Mesendoderm (in vitro differentiated cells): ENCODE measurements at regions not wholly inside any gene's neighbourhood (a gene's known extent, or its start where the extent isn't known, plus 50 kb on each side); places are given as distances from the start of the nearest gene placed in this dataset.
"Not testable (repeated sequence)": the region's sequence is repeated elsewhere in the genome, so short reads cannot be mapped to it uniquely, and the experiment has no call there.

ENCODE experiments used
- DNase-seq: peaks from one replicate; pipeline ENCODE4 v3.0.0; 2013
- H2AK5ac ChIP-seq: 2 replicates; pipeline ENCODE4 v1.6.1; 2013; ENCODE audit warnings: low read length, inconsistent platforms
- H2BK120ac ChIP-seq: 2 replicates; pipeline ENCODE4 v1.6.1; 2013; ENCODE audit warnings: low read depth, mild to moderate bottlenecking, low read length, moderate library complexity, mixed read lengths
- H2BK15ac ChIP-seq: replicated peaks from 2 replicates; pipeline ENCODE4 v1.6.1; 2013; ENCODE audit warnings: low read depth, mild to moderate bottlenecking, moderate library complexity
- H2BK5ac ChIP-seq: 2 replicates; pipeline ENCODE4 v1.6.1; 2013; ENCODE audit warnings: low read length, inconsistent platforms
- H3K18ac ChIP-seq: 2 replicates; pipeline ENCODE4 v1.6.1; 2013; ENCODE audit warnings: mild to moderate bottlenecking, low read length, mixed read lengths
- H3K23ac ChIP-seq: one replicate; pipeline ENCODE4 v1.6.1; 2013; ENCODE audit warnings: low read length
- H3K27ac ChIP-seq: 2 replicates; pipeline ENCODE4 v1.5.1; 2013; ENCODE audit warnings: low read depth, mild to moderate bottlenecking, inconsistent platforms, low read length, moderate library complexity
- H3K27me3 ChIP-seq: 2 replicates; pipeline ENCODE4 v1.6.1; 2013; ENCODE audit warnings: low read length, control low read depth, mild to moderate bottlenecking, inconsistent platforms; ENCODE audit not compliant: insufficient read depth, poor library complexity
- H3K36me3 ChIP-seq: 2 replicates; pipeline ENCODE4 v1.6.1; 2013; ENCODE audit warnings: low read length, inconsistent platforms; ENCODE audit not compliant: control insufficient read depth, insufficient read depth
- H3K4ac ChIP-seq: one replicate; pipeline ENCODE4 v1.6.1; 2013; ENCODE audit warnings: low read depth, mild to moderate bottlenecking, low read length, moderate library complexity
- H3K4me1 ChIP-seq: 2 replicates; pipeline ENCODE4 v1.6.1; 2013; ENCODE audit warnings: low read depth, low read length, inconsistent platforms; ENCODE audit not compliant: control insufficient read depth
- H3K4me2 ChIP-seq: 2 replicates; pipeline ENCODE4 v1.6.1; 2013; ENCODE audit warnings: low read length
- H3K4me3 ChIP-seq: 2 replicates; pipeline ENCODE4 v1.5.1; 2013; ENCODE audit warnings: mild to moderate bottlenecking, low read length
- H3K56ac ChIP-seq: one replicate; pipeline ENCODE4 v1.6.1; 2013; ENCODE audit warnings: low read length
- H3K79me1 ChIP-seq: 2 replicates; pipeline ENCODE4 v1.6.1; 2013; ENCODE audit warnings: low read length, inconsistent platforms
- H3K79me2 ChIP-seq: 2 replicates; pipeline ENCODE4 v1.6.1; 2013; ENCODE audit warnings: mild to moderate bottlenecking, low read length; ENCODE audit not compliant: control insufficient read depth, insufficient read depth
- H3K9ac ChIP-seq: 2 replicates; pipeline ENCODE4 v1.6.1; 2013; ENCODE audit warnings: low read length, inconsistent platforms
- H4K5ac ChIP-seq: one replicate; pipeline ENCODE4 v1.6.1; 2013; ENCODE audit warnings: low read length
- H4K8ac ChIP-seq: one replicate; pipeline ENCODE4 v1.6.1; 2013; ENCODE audit warnings: low read depth, mild to moderate bottlenecking, control low read depth, low read length, moderate library complexity
- WGBS: extraction: QIAGEN DNeasy Blood & Tissue Kit; methylation state at CpG from one replicate; pipeline ENCODE4 v1.1.7; 2013; ENCODE audit warnings: low lambda C conversion rate, missing lambda C conversion rate; ENCODE audit not compliant: insufficient coverage; ENCODE audit errors: extremely low coverage; 5-methylcytosine and 5-hydroxymethylcytosine counted together

GRCh38 chrX:109782994-109783700 lies 50.1 kb upstream of the ACSL4 start:
- H3K4me1 ChIP-seq, result no peaks in the 10 kb centered on the region
- no peak overlapping the region for H2AK5ac ChIP-seq
- no peak overlapping the region for H2BK15ac ChIP-seq
- H3K4me2 ChIP-seq, result no peak overlapping the region
- H3K4ac ChIP-seq, result no peak overlapping the region
- H3K27ac ChIP-seq, result no peak overlapping the region
- H3K27me3 ChIP-seq, result no peaks in the 10 kb centered on the region
- no peak overlapping the region for H2BK5ac ChIP-seq
- no peak overlapping the region for H3K23ac ChIP-seq
- no peak overlapping the region for H4K8ac ChIP-seq
- DNase-seq, result no peak
- no peak overlapping the region for H3K18ac ChIP-seq
- H4K5ac ChIP-seq, result no peak overlapping the region
- H3K79me1 ChIP-seq, result no peaks in the 10 kb centered on the region
- no peak overlapping the region for H3K4me3 ChIP-seq
- H3K79me2 ChIP-seq, result no peaks in the 10 kb centered on the region
- no peak overlapping the region for H2BK120ac ChIP-seq
- H3K9ac ChIP-seq, result no peak overlapping the region
- H3K36me3 ChIP-seq, result no peaks in the 10 kb centered on the region
- H3K56ac ChIP-seq, result no peak overlapping the region
- WGBS, result no CpG with 5 or more reads among the region's 6 CpGs

GRCh38 chrX:109783701-109784079 lies 50.6 kb upstream of the ACSL4 start:
- H2BK5ac ChIP-seq, result no peak overlapping the region
- DNase-seq, result no peak
- no peak overlapping the region for H2AK5ac ChIP-seq
- no peak overlapping the region for H3K9ac ChIP-seq
- no peak overlapping the region for H3K4me2 ChIP-seq
- H4K5ac ChIP-seq, result no peak overlapping the region
- no peak overlapping the region for H3K27ac ChIP-seq
- H2BK120ac ChIP-seq, result no peak overlapping the region
- no CpG with 5 or more reads among the region's 5 CpGs for WGBS
- no peaks in the 10 kb centered on the region for H3K79me1 ChIP-seq
- no peaks in the 10 kb centered on the region for H3K27me3 ChIP-seq
- H3K4me3 ChIP-seq, result no peak overlapping the region
- H3K56ac ChIP-seq, result no peak overlapping the region
- H3K4me1 ChIP-seq, result no peaks in the 10 kb centered on the region
- H3K23ac ChIP-seq, result no peak overlapping the region
- H3K79me2 ChIP-seq, result no peaks in the 10 kb centered on the region
- H3K18ac ChIP-seq, result no peak overlapping the region
- no peak overlapping the region for H2BK15ac ChIP-seq
- H3K4ac ChIP-seq, result no peak overlapping the region
- H4K8ac ChIP-seq, result no peak overlapping the region
- H3K36me3 ChIP-seq, result no peaks in the 10 kb centered on the region

GRCh38 chrX:109785053-109785452 lies 52.0 kb upstream of the ACSL4 start:
- no peak overlapping the region for H3K27ac ChIP-seq
- no peak overlapping the region for H4K5ac ChIP-seq
- H2BK5ac ChIP-seq, result no peak overlapping the region
- no peaks in the 10 kb centered on the region for H3K79me2 ChIP-seq
- WGBS, result no CpG with 5 or more reads among the region's 4 CpGs
- H4K8ac ChIP-seq, result no peak overlapping the region
- no peak overlapping the region for H2BK15ac ChIP-seq
- no peak overlapping the region for H2AK5ac ChIP-seq
- no peak overlapping the region for H2BK120ac ChIP-seq
- no peak overlapping the region for H3K23ac ChIP-seq
- no peaks in the 10 kb centered on the region for H3K27me3 ChIP-seq
- H3K36me3 ChIP-seq, result no peaks in the 10 kb centered on the region
- DNase-seq, result no peak
- no peak overlapping the region for H3K56ac ChIP-seq
- H3K4me1 ChIP-seq, result no peaks in the 10 kb centered on the region
- H3K4me2 ChIP-seq, result no peak overlapping the region
- H3K4ac ChIP-seq, result no peak overlapping the region
- H3K4me3 ChIP-seq, result no peak overlapping the region
- no peak overlapping the region for H3K9ac ChIP-seq
- H3K18ac ChIP-seq, result no peak overlapping the region
- no peaks in the 10 kb centered on the region for H3K79me1 ChIP-seq

GRCh38 chrX:109790511-109790910 lies 57.5 kb upstream of the ACSL4 start:
- H3K18ac ChIP-seq, H3K36me3 ChIP-seq, H4K8ac ChIP-seq, H3K4me3 ChIP-seq, H3K4ac ChIP-seq, H3K79me1 ChIP-seq, H2BK120ac ChIP-seq, H2BK15ac ChIP-seq, H3K27ac ChIP-seq, H4K5ac ChIP-seq, H3K27me3 ChIP-seq, DNase-seq, H3K9ac ChIP-seq, H3K4me2 ChIP-seq, H3K23ac ChIP-seq, H3K79me2 ChIP-seq, H3K56ac ChIP-seq, H3K4me1 ChIP-seq, H2AK5ac ChIP-seq, H2BK5ac ChIP-seq: not testable (repeated sequence)
- no CpG with 5 or more reads among the region's 7 CpGs for WGBS

- H2BK15ac ChIP-seq, result no peak overlapping the region
- H4K5ac ChIP-seq, result no peak overlapping the region
- no peak overlapping the region for H3K23ac ChIP-seq
- H3K4me2 ChIP-seq, result no peak overlapping the region
- H3K4me3 ChIP-seq, result no peak overlapping the region
- no peak overlapping the region for H2BK5ac ChIP-seq
- no peaks in the 10 kb centered on the region for H3K79me2 ChIP-seq
- no peak overlapping the region for H3K9ac ChIP-seq
- no peak overlapping the region for H2AK5ac ChIP-seq
- no peaks in the 10 kb centered on the region for H3K36me3 ChIP-seq
- H2BK120ac ChIP-seq, result no peak overlapping the region
- WGBS, result no CpG with 5 or more reads among the region's 2 CpGs
- H3K27me3 ChIP-seq, result no peaks in the 10 kb centered on the region
- H3K79me1 ChIP-seq, result no peaks in the 10 kb centered on the region
- peak; percentile 0 for DNase-seq
- H4K8ac ChIP-seq, result no peak overlapping the region
- H3K4ac ChIP-seq, result no peak overlapping the region
- H3K56ac ChIP-seq, result no peak overlapping the region
- H3K18ac ChIP-seq, result no peak overlapping the region
- no peaks in the 10 kb centered on the region for H3K4me1 ChIP-seq
- H3K27ac ChIP-seq, result no peak overlapping the region
Measured at GRCh38 chrX:109793191-109793590, 60.1 kb upstream of the ACSL4 start.

GRCh38 chrX:109795682-109796081 lies 62.6 kb upstream of the ACSL4 start:
- Histone ChIP-seq H3K18ac (no peak overlapping the region), H2BK120ac (no peak overlapping the region), H2BK5ac (no peak overlapping the region), H3K79me2 (no peaks in the 10 kb centered on the region), H3K4me2 (no peak overlapping the region), H4K8ac (no peak overlapping the region), H3K4me1 (no peaks in the 10 kb centered on the region), H3K4me3 (no peak overlapping the region), H3K4ac (no peak overlapping the region), H3K79me1 (no peaks in the 10 kb centered on the region), H3K56ac (no peak overlapping the region), H3K23ac (no peak overlapping the region), H4K5ac (no peak overlapping the region), H3K9ac (no peak overlapping the region), H2AK5ac (no peak overlapping the region), H3K27ac (no peak overlapping the region), H3K27me3 (no peaks in the 10 kb centered on the region), H2BK15ac (no peak overlapping the region), H3K36me3 (no peaks in the 10 kb centered on the region)
- DNase-seq, result no peak
- WGBS, result no CpG with 5 or more reads among the region's 4 CpGs
